A204.1 (cell line): ENCODE measurements at regions not wholly inside any gene's neighbourhood (a gene's known extent, or its start where the extent isn't known, plus 50 kb on each side); places are given as distances from the start of the nearest gene placed in this dataset.
"Not testable (repeated sequence)": the region's sequence is repeated elsewhere in the genome, so short reads cannot be mapped to it uniquely, and the experiment has no call there.

Experiments used
- FAIRE-seq: peaks from 2 replicates; lab custom pipeline; 2012; peaks lifted over from hg19 to GRCh38; lab: Jason Lieb, UNC

- FAIRE-seq, result no peak
Observed at GRCh38 chr5:13045897-13046551, 898.5 kb downstream of the DNAH5 start.

- no peak for FAIRE-seq
Observed at GRCh38 chr5:13034061-13034460, 910.4 kb downstream of the DNAH5 start.

GRCh38 chr5:13029211-13029610, 915.3 kb downstream of the DNAH5 start:
- FAIRE-seq, result no peak

GRCh38 chr5:13027874-13028273, 916.6 kb downstream of the DNAH5 start:
- FAIRE-seq, result no peak

- FAIRE-seq, result no peak
Observed at GRCh38 chr5:13019729-13020128, 924.8 kb downstream of the DNAH5 start.

GRCh38 chr5:13003457-13003856, 941.0 kb downstream of the DNAH5 start:
- no peak for FAIRE-seq

- no peak for FAIRE-seq
Observed at GRCh38 chr5:12999667-13000066, 944.8 kb downstream of the DNAH5 start.

GRCh38 chr5:12985142-12985541, 959.3 kb downstream of the DNAH5 start:
- FAIRE-seq, result no peak

GRCh38 chr5:12974856-12975255, 969.6 kb downstream of the DNAH5 start:
- FAIRE-seq, result no peak

- FAIRE-seq, result no peak
Observed at GRCh38 chr5:12965804-12966203, 978.7 kb downstream of the DNAH5 start.

- FAIRE-seq, result no peak
Observed at GRCh38 chr5:12959713-12960112, 984.8 kb downstream of the DNAH5 start.

- no peak for FAIRE-seq
Observed at GRCh38 chr5:12952409-12952808, 992.1 kb downstream of the DNAH5 start.

GRCh38 chr5:12951846-12952245, 992.6 kb downstream of the DNAH5 start:
- FAIRE-seq, result no peak

GRCh38 chr5:12947379-12947778, 997.1 kb downstream of the DNAH5 start:
- no peak for FAIRE-seq

- not testable (repeated sequence) for FAIRE-seq
Observed at GRCh38 chr5:12945477-12945876, 999.0 kb downstream of the DNAH5 start.

- no peak for FAIRE-seq
Observed at GRCh38 chr5:12936221-12936620, 1008.3 kb downstream of the DNAH5 start.

- no peak for FAIRE-seq
Observed at GRCh38 chr5:12934722-12935121, 1009.8 kb downstream of the DNAH5 start.

- no peak for FAIRE-seq
Observed at GRCh38 chr5:12920527-12920926, 1016.3 kb upstream of the CTNND2 start.

- FAIRE-seq, result no peak
Observed at GRCh38 chr5:12911156-12911555, 1006.9 kb upstream of the CTNND2 start.

GRCh38 chr5:12910641-12911040, 1006.4 kb upstream of the CTNND2 start:
- FAIRE-seq, result no peak

GRCh38 chr5:12902611-12903010, 998.4 kb upstream of the CTNND2 start:
- FAIRE-seq, result no peak

GRCh38 chr5:12901696-12902095, 997.5 kb upstream of the CTNND2 start:
- FAIRE-seq, result no peak

GRCh38 chr5:12896086-12896485, 991.8 kb upstream of the CTNND2 start:
- no peak for FAIRE-seq

GRCh38 chr5:12885018-12885417, 980.8 kb upstream of the CTNND2 start:
- no peak for FAIRE-seq

- FAIRE-seq, result no peak
Observed at GRCh38 chr5:12883395-12883794, 979.1 kb upstream of the CTNND2 start.
